Coronary artery (tissue), 2 donors: ENCODE measurements at regions not wholly inside any gene's neighbourhood (a gene's known extent, or its start where the extent isn't known, plus 50 kb on each side); places are given as distances from the start of the nearest gene placed in this dataset.

ENCODE experiments used
- DNase-seq: peaks from one replicate; pipeline ENCODE4 v3.0.0-alpha.2; 2017; ENCODE audit warnings: low spot score
- H3K27ac ChIP-seq, 2 donors: fragments of 200-600 bp; sonication (generic); one replicate each; pipeline ENCODE4 v1.5.1; 2016 to 2019
- H3K4me3 ChIP-seq: fragments of 200-600 bp; sonication (generic); 2 replicates; pipeline ENCODE4 v1.5.1; 2016; ENCODE audit warnings: mild to moderate bottlenecking, moderate library complexity
- CTCF ChIP-seq: fragments of 200-600 bp; sonication (generic); IDR thresholded peaks from one replicate; pipeline ENCODE4 v1.5.1; 2019; ENCODE audit warnings: antibody characterized with exemption

- DNase-seq, result no peak
- H3K4me3 ChIP-seq, result no peak overlapping the region
- TF ChIP-seq CTCF, result no peak
- H3K27ac ChIP-seq, result no peak overlapping the region
Observed at GRCh38 chr20:43284486-43284885, 94.8 kb upstream of the PTPRT start.

GRCh38 chr20:43283126-43283525 lies 93.4 kb upstream of the PTPRT start:
- DNase-seq, result no peak
- no peak for TF ChIP-seq CTCF
- no peak overlapping the region for H3K4me3 ChIP-seq
- no peak overlapping the region for H3K27ac ChIP-seq

- H3K27ac ChIP-seq, result no peak overlapping the region
- DNase-seq, result no peak
- TF ChIP-seq CTCF, result no peak
- no peak overlapping the region for H3K4me3 ChIP-seq
Observed at GRCh38 chr20:43271980-43272379, 82.3 kb upstream of the PTPRT start.

- Histone ChIP-seq H3K4me3 (no peak overlapping the region), H3K27ac (no peak overlapping the region)
- DNase-seq, result no peak
- TF ChIP-seq CTCF, result no peak
Observed at GRCh38 chr20:43265449-43265848, 75.7 kb upstream of the PTPRT start.

GRCh38 chr20:43263226-43263625 lies 73.5 kb upstream of the PTPRT start:
- no peak overlapping the region for H3K27ac ChIP-seq
- DNase-seq, result no peak
- H3K4me3 ChIP-seq, result no peak overlapping the region
- no peak for TF ChIP-seq CTCF

GRCh38 chr20:43262341-43262740 lies 72.6 kb upstream of the PTPRT start:
- H3K4me3 ChIP-seq, result no peak overlapping the region
- DNase-seq, result no peak
- H3K27ac ChIP-seq, result no peak overlapping the region
- TF ChIP-seq CTCF, result no peak

- H3K4me3 ChIP-seq, result no peak overlapping the region
- TF ChIP-seq CTCF, result no peak
- no peak for DNase-seq
- H3K27ac ChIP-seq, result no peak overlapping the region
Observed at GRCh38 chr20:43255877-43256276, 66.2 kb upstream of the PTPRT start.
